ENCODE measurements at regions not wholly inside any gene's neighbourhood (a gene's known extent, or its start where the extent isn't known, plus 50 kb on each side); places are given as distances from the start of the nearest gene placed in this dataset.

GRCh38 chr6:14280766-14281293 lies 163.3 kb downstream of the CD83 start:
- Histone ChIP-seq H3K23me2 (ENCODE audit: insufficient read length, low read depth, low read length, poor library complexity, severe bottlenecking) (no peaks in the 10 kb centered on the region), H3K4me1 (ENCODE audit: insufficient read depth, low read length) (no peaks in the 10 kb centered on the region; the same call in 1 of the 2 replicates), H2BK120ac (ENCODE audit: low read depth, low read length, poor library complexity, severe bottlenecking) (no peak overlapping the region), H3K9me3 (ENCODE audit: control insufficient read depth, low read depth, low read length) (no peaks in the 10 kb centered on the region), H3T11ph (ENCODE audit: low read length) (no peak overlapping the region), H2BK20ac (ENCODE audit: low read depth, low read length, poor library complexity, severe bottlenecking) (no peak overlapping the region), H2BK5ac (ENCODE audit: insufficient read length, low read length) (no peak overlapping the region), H3K56ac (ENCODE audit: insufficient read length, low read depth, low read length) (no peak overlapping the region), H2BK15ac (ENCODE audit: low read depth, low read length) (no peak overlapping the region), H3K14ac (ENCODE audit: insufficient read depth, low read length) (no peak overlapping the region; the same call in 1 of the 2 replicates), H3K79me1 (ENCODE audit: insufficient read depth, low read depth, low read length, poor library complexity, severe bottlenecking) (no peaks in the 10 kb centered on the region), H4K91ac (ENCODE audit: insufficient read length, low read depth, low read length) (no peak overlapping the region), H4K20me1 (ENCODE audit: control insufficient read depth, insufficient read depth, insufficient read length) (no peaks in the 10 kb centered on the region), H3K9ac (ENCODE audit: extremely low read depth, insufficient read length, low read length) (no peak overlapping the region), H3K79me2 (ENCODE audit: insufficient read depth, low read length) (no peaks in the 10 kb centered on the region), H3K4me2 (ENCODE audit: insufficient read depth, insufficient read length, low read length) (no peak overlapping the region), H3K27ac (ENCODE audit: insufficient read length, low read depth, low read length) (no peak overlapping the region), H2AFZ (ENCODE audit: low read length) (no peak overlapping the region), H4K5ac (ENCODE audit: insufficient read length, low read depth, low read length) (no peak overlapping the region), H3K18ac (ENCODE audit: insufficient read length, low read depth, low read length) (no peak overlapping the region), H4K8ac (replicated peaks; ENCODE audit: insufficient read length, low read depth, low read length) (no peak overlapping the region), H3K23ac (ENCODE audit: insufficient read length, low read depth, low read length) (no peak overlapping the region), H2AK5ac (ENCODE audit: insufficient read length, low read length) (no peak overlapping the region), H3K27me3 (ENCODE audit: insufficient read depth, low read length) (no peaks in the 10 kb centered on the region), H2BK12ac (ENCODE audit: insufficient read length, low read depth, low read length) (no peak overlapping the region), H3K4ac (ENCODE audit: low read depth, low read length) (no peak overlapping the region)
- Mint-ChIP-seq H3K27ac (peak overlapping the region in 1 of 3 experiments; percentile 25; a peak in 1 of 7 replicates), H3K27me3 (ENCODE audit: low read depth) (peaks cover 25% of the 10 kb centered on the region), H3K4me3 (no peak overlapping the region), H3K4me1 (peaks cover 18 to 53% of the 10 kb centered on the region in 2 experiments), H3K36me3 (ENCODE audit: insufficient read depth in 1 of 3, low read depth in 3 of 3) (peaks cover 2 to 24% (median 4%) of the 10 kb centered on the region in 3 experiments; a peak in 4 of 7 replicates), H3K9me3 (no peaks in the 10 kb centered on the region; a peak in 2 of 5 replicates)
- peak; percentile 94 for DNase-seq
- peak; percentile 63 for TF ChIP-seq CTCF (conservative IDR thresholded peaks at IDR 0.05)
- no CpG with 5 or more reads among the region's 17 CpGs for WGBS (ENCODE audit: extremely low coverage, insufficient read length, low lambda C conversion rate)
